Anterior cingulate cortex (tissue), 58 donors: ENCODE measurements at regions not wholly inside any gene's neighbourhood (a gene's known extent, or its start where the extent isn't known, plus 50 kb on each side); places are given as distances from the start of the nearest gene placed in this dataset.

ENCODE experiments used
- DNase-seq, 58 donors: peaks; one replicate each; lab custom pipeline; 2025; lab: John Stamatoyannopoulos, UW

- DNase-seq = no peak
These were observed 548.2 kb downstream of the PTPRU start for GRCh38 chr1:29784276-29785136.

GRCh38 chr1:29783508-29784275 lies 547.4 kb downstream of the PTPRU start:
- DNase-seq = no peak

DNA sequence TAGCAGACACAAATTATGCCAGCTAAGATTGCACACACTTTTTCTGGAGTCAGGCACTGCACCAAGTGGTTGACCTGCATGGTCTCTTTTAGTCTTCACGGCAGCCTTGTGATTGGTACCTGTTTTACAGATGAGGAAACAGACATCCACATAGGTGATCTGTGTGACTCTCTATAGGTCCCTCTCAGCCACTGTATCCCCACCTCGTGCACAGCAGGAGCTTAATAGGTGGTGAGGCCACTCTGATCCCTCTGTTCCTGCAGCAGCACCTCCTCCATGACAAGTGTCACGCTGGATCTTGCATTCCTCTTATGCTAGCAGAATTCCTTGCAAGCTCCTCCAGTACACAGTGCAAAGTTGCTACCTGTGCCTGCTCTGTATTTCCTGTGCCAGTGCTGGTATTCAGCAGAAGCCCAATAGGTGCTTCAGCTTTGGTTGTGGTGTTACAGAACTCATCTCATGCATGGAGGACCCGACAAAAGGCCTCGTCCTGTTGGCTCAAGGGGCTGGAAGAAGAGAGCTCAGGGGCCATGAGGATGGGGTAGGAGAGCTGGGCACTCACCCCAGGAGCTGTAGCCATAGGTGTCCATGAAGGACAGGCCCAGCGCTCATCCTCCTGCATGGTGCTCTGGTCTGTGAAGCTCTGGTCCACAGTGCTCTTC lies 546.7 kb downstream of the PTPRU start:
- DNase-seq = no peak

- no peak for DNase-seq
These were observed 542.8 kb downstream of the PTPRU start for GRCh38 chr1:29779146-29779545.

GRCh38 chr1:29777522-29777921 lies 541.2 kb downstream of the PTPRU start:
- DNase-seq = no peak

DNA sequence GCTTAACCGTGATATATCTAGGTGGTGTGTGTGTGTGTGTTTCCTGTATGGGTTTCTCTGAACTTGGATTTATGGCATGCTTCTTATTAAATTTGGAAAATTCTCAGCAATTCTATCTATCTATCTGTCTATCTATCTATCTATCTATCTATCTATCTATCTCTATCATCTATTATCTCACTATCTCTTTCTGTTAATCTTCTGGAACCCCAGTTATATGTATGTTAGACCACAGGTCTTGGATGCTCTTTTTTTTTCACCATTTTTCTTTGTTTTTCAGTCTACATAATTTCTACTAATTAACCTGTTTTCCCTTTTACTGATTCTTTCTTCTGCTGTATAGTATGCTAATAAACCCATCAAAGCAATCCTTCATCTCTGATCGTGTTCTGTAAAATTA lies 538.0 kb downstream of the PTPRU start:
- no peak for DNase-seq

DNA sequence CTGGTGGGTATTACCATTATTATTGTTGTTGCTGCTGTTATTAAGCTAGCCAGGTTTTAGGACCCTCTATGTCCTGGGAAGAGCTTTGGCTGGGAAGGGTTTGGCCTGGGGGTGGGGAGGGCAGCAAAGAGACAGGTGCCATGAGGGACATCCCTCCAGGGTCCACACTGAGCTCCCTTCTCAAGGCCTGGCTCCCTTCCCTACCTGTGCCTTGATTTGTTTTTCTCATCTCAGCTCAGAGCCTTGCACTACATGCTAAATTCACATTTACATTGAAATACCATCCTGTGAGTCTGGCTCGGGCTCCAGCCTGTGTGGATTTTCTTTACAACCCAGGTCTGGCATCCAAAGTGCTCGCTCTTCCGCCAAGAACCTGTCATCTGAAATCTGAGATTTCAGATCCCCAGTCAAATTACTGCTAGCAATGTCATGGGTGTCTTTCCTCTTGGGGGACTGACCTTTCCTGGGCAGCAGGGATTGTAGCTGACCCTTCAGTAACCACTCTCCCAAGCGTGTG lies 536.3 kb downstream of the PTPRU start:
- DNase-seq = no peak

- no peak for DNase-seq
These were observed 531.6 kb downstream of the PTPRU start for GRCh38 chr1:29767769-29768425.

GRCh38 chr1:29767088-29767685 lies 530.9 kb downstream of the PTPRU start:
- no peak for DNase-seq

GRCh38 chr1:29762635-29763034 lies 526.3 kb downstream of the PTPRU start:
- DNase-seq = no peak

DNA sequence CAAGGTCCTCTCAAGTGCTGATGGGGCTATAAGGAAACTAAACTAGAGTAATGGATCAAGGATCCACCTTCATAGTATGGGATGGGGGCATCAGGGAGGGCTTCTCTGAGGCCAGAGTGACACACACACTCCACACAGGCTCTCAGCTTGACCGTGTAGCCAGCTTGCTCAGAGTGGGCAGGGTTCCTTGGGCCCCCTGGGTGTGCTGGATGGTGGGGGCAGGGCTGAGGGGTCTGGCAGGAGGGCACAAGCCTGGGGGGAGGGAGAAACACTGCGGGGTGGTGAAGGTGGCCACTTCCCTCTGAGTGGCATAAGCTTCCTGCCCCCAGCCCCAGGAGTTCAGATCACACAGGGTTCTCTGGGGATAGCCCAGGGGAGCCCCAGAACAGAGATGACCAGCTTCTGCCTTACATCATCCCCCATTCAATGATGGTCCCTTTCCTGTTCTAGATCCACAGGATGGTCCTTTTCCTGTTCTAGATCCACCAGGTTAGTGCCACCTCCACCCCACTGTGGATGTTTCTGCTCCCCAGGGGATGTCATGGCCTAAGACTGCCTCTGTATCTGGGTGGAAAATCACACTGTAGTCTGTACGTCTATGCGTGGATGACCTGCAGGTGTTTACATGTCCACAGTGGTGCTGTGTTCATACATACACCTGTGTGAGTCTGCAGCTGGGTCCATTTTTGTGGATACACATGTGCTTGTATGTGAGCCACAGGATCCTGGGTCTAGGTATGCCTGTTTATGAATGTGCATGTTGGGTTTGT lies 525.0 kb downstream of the PTPRU start:
- DNase-seq = no peak

DNA sequence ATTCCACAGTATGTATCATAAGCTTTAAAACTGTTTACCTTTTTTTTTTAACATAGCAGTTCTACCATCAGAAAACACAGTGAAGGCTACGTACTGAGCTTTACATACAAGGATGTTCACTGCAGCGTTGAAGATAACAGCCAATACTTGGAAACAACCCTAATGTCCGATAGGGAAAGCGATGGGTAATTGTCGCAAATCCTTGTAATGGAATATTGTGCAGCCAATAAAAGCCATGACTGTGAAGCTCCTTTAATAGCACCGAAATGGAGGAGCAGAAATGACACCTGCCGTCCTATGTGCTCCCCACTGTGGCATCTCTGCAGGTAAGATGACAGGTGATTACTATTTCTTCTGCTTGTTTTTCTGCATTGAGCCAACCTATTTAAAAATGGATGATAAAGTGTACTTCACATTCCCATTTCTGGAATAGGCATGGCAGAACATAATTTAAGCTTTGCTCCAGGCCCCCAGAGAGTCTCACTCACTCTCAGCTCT lies 523.8 kb downstream of the PTPRU start:
- DNase-seq = no peak

- DNase-seq = no peak
These were observed 522.6 kb downstream of the PTPRU start for GRCh38 chr1:29758781-29759499.

- DNase-seq = no peak
These were observed 521.8 kb downstream of the PTPRU start for GRCh38 chr1:29757866-29758780.

- no peak for DNase-seq
These were observed 520.8 kb downstream of the PTPRU start for GRCh38 chr1:29756901-29757725.

DNA sequence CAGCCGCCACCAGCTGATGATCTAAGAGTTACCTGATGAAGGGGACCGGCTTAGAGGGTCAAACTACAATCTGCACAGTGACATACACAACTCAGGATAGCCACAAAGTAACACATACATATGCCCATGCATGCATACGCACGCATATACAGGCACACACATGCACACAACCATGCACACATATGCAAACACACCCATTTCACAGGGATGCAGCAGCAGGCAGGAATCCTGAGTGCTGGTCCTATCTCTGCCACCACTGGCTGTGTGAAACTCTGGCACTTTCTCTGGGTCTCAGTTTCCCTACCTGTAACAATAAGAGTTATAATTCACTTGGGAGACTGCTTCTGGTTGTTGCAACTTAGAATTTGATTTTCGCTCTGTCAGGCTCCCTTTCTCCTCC lies 520.2 kb downstream of the PTPRU start:
- DNase-seq = no peak
